AG10803 (cell line): ENCODE measurements at regions not wholly inside any gene's neighbourhood (a gene's known extent, or its start where the extent isn't known, plus 50 kb on each side); places are given as distances from the start of the nearest gene placed in this dataset.

Experiments used
- DNase-seq: peaks from one replicate; pipeline ENCODE4 v3.0.0; 2010; ENCODE audit warnings: low read depth
- H3K4me3 ChIP-seq: 2 replicates; pipeline ENCODE4 v1.5.1; 2011; ENCODE audit warnings: mild to moderate bottlenecking, low read length, control low read depth
- TF ChIP-seq, protein P1 (sequence below): conservative IDR thresholded peaks from 2 replicates; pipeline ENCODE4 v1.5.1; 2011; ENCODE audit warnings: mild to moderate bottlenecking, low read length, control low read depth, inconsistent platforms

DNA sequence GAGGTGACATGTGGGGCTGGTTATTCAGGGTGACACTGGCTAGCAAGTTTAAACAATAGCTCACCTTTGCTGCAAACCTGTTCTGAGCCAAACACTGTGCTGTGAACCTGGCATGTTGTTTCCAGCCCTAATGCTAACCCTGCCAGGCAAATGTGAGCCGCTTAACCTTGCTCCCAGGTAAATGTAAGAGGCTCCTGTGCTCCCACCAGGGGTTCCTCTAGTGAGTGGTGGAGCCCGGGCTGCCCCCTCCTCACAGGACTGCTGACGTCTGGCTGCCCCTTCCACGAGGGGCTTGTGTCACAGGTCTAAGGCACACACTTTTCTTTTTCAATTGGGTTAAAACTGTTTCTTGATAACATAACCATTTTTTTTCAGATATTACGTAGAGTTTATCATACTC lies 223.7 kb downstream of the DCDC2C start:
- no peak overlapping the region for H3K4me3 ChIP-seq
- DNase-seq = no peak
- TF ChIP-seq, protein P1, sequence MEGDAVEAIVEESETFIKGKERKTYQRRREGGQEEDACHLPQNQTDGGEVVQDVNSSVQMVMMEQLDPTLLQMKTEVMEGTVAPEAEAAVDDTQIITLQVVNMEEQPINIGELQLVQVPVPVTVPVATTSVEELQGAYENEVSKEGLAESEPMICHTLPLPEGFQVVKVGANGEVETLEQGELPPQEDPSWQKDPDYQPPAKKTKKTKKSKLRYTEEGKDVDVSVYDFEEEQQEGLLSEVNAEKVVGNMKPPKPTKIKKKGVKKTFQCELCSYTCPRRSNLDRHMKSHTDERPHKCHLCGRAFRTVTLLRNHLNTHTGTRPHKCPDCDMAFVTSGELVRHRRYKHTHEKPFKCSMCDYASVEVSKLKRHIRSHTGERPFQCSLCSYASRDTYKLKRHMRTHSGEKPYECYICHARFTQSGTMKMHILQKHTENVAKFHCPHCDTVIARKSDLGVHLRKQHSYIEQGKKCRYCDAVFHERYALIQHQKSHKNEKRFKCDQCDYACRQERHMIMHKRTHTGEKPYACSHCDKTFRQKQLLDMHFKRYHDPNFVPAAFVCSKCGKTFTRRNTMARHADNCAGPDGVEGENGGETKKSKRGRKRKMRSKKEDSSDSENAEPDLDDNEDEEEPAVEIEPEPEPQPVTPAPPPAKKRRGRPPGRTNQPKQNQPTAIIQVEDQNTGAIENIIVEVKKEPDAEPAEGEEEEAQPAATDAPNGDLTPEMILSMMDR = no peak

DNA sequence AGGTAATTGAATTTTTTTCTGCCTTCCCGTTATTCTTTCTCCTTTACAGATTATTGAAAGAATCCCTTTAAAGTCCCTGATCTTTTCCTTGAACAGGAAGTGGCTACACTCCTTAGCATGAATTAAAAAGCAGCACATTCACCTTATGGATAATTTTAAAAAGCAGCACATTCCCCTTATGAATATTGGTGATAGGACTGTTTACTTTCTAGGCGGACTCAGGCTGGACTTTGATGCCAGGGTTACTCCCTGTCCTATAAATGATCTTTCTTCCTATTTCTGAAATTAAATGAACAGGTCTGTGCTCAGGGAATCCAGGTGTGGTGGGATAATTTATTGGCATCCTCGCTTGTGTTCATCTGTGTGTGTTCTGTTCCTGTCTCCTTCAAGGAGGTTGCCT lies 226.0 kb downstream of the DCDC2C start:
- TF ChIP-seq, protein P1 = no peak

GRCh38 chr2:3930246-3930645 lies 226.9 kb downstream of the DCDC2C start:
- no peak overlapping the region for H3K4me3 ChIP-seq
- no peak for DNase-seq
- TF ChIP-seq, protein P1 = no peak

More for the DNA sequence above, 226.0 kb downstream of the DCDC2C start:
- no peak for DNase-seq
- no peak overlapping the region for H3K4me3 ChIP-seq

GRCh38 chr2:3940661-3941060 lies 237.3 kb downstream of the DCDC2C start:
- no peak overlapping the region for H3K4me3 ChIP-seq
- no peak for DNase-seq
- TF ChIP-seq, protein P1 = no peak

GRCh38 chr2:3942841-3943240 lies 239.5 kb downstream of the DCDC2C start:
- DNase-seq = no peak
- TF ChIP-seq, protein P1 = no peak
- no peak overlapping the region for H3K4me3 ChIP-seq

DNA sequence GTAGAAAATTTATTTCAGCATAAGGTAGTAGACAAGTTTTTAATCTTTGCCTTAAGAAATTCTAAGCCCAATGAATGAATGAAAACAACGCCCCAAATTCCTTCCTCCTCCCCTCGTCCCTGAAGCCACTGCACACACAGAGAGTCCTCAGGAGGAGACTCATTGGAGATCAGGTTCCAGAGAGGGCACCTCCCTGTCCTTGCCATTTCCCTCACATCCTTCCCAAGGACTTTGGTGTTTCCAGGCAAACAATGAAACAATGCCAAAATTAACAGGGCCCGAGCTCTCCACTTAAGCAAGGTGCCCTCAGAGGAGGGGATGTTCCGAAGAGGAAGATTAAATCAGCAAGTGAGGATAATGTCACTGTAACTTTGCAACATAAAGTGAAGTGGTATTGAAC lies 240.7 kb downstream of the DCDC2C start:
- no peak overlapping the region for H3K4me3 ChIP-seq
- DNase-seq = no peak
- TF ChIP-seq, protein P1 = no peak

- DNase-seq = no peak
- H3K4me3 ChIP-seq = no peak overlapping the region
- TF ChIP-seq, protein P1 = no peak
Observed at GRCh38 chr2:3944841-3945240, 241.5 kb downstream of the DCDC2C start.
